ENCODE measurements at regions not wholly inside any gene's neighbourhood (a gene's known extent, or its start where the extent isn't known, plus 50 kb on each side); places are given as distances from the start of the nearest gene placed in this dataset.

- no peak overlapping the region for H3K4me3 ChIP-seq (ENCODE audit: low read depth, low read length)
- DNase-seq (ENCODE audit: low read depth), result no peak
- no peak for TF ChIP-seq CTCF (IDR thresholded peaks at IDR 0.05; ENCODE audit: low read depth, low read length, missing control alignments)
Measured at GRCh38 chr1:23632479-23633160, 59.0 kb upstream of the RPL11 start.

- H3K4me3 ChIP-seq (ENCODE audit: low read depth, low read length), result no peak overlapping the region
- no peak for TF ChIP-seq CTCF (IDR thresholded peaks at IDR 0.05; ENCODE audit: low read depth, low read length, missing control alignments)
- no peak for DNase-seq (ENCODE audit: low read depth)
Measured at GRCh38 chr1:23629708-23630290, 61.8 kb upstream of the RPL11 start.

- no peak for DNase-seq (ENCODE audit: low read depth)
- no peak overlapping the region for H3K4me3 ChIP-seq (ENCODE audit: low read depth, low read length)
- no peak for TF ChIP-seq CTCF (IDR thresholded peaks at IDR 0.05; ENCODE audit: low read depth, low read length, missing control alignments)
Measured at GRCh38 chr1:23628951-23629387, 62.6 kb upstream of the RPL11 start.

- no peak for DNase-seq (ENCODE audit: low read depth)
- TF ChIP-seq CTCF (IDR thresholded peaks at IDR 0.05; ENCODE audit: low read depth, low read length, missing control alignments), result no peak
- H3K4me3 ChIP-seq (ENCODE audit: low read depth, low read length), result peak overlapping the region; percentile 20; the same call in 1 of the 2 replicates
Measured at GRCh38 chr1:23627069-23627735, 64.4 kb upstream of the RPL11 start.

GRCh38 chr1:23625929-23626535 lies 65.6 kb upstream of the RPL11 start:
- DNase-seq (ENCODE audit: low read depth), result no peak
- TF ChIP-seq CTCF (IDR thresholded peaks at IDR 0.05; ENCODE audit: low read depth, low read length, missing control alignments), result no peak
- H3K4me3 ChIP-seq (ENCODE audit: low read depth, low read length), result no peak overlapping the region

GRCh38 chr1:23625459-23625858 lies 66.1 kb upstream of the RPL11 start:
- no peak overlapping the region for H3K4me3 ChIP-seq (ENCODE audit: low read depth, low read length)
- TF ChIP-seq CTCF (IDR thresholded peaks at IDR 0.05; ENCODE audit: low read depth, low read length, missing control alignments), result no peak
- DNase-seq (ENCODE audit: low read depth), result no peak
